Astrocyte (in vitro differentiated cells and primary cell): ENCODE measurements at regions not wholly inside any gene's neighbourhood (a gene's known extent, or its start where the extent isn't known, plus 50 kb on each side); places are given as distances from the start of the nearest gene placed in this dataset.

Experiments
- DNase-seq: peaks from one replicate; pipeline ENCODE4 v3.0.0-alpha.2; 2010; ENCODE audit warnings: low read depth
- FAIRE-seq: peaks from 2 replicates; lab custom pipeline; 2011; peaks lifted over from hg19 to GRCh38; lab: Jason Lieb, UNC
- H2AFZ ChIP-seq: 2 replicates; pipeline ENCODE4 v1.6.0; 2012; ENCODE audit warnings: low read depth, low read length, inconsistent platforms
- H3K27ac ChIP-seq: 2 replicates; pipeline ENCODE4 v1.5.1; 2011; ENCODE audit warnings: low read depth, low read length, inconsistent platforms
- H3K27me3 ChIP-seq: 2 replicates; pipeline ENCODE4 v1.6.0; 2011; ENCODE audit warnings: low read length, inconsistent platforms; ENCODE audit not compliant: insufficient read depth
- H3K36me3 ChIP-seq: 2 replicates; pipeline ENCODE4 v1.5.1; 2011; ENCODE audit warnings: low read length, inconsistent platforms; ENCODE audit not compliant: insufficient read depth
- H3K4me1 ChIP-seq: 2 replicates; pipeline ENCODE4 v1.5.1; 2011; ENCODE audit warnings: low read length, inconsistent platforms; ENCODE audit not compliant: insufficient read depth
- H3K4me2 ChIP-seq: 2 replicates; pipeline ENCODE4 v1.6.0; 2012; ENCODE audit warnings: low read length, inconsistent platforms
- H3K4me3 ChIP-seq: 2 replicates; pipeline ENCODE4 v1.5.1; 2011; ENCODE audit warnings: low read depth, mild to moderate bottlenecking, low read length, inconsistent platforms; ENCODE audit not compliant: insufficient read depth
- H3K79me2 ChIP-seq: 2 replicates; pipeline ENCODE4 v1.6.0; 2012; ENCODE audit warnings: mild to moderate bottlenecking, low read length, inconsistent platforms; ENCODE audit not compliant: insufficient read depth
- H3K9ac ChIP-seq: 2 replicates; pipeline ENCODE4 v1.6.0; 2012; ENCODE audit warnings: mild to moderate bottlenecking, low read length, inconsistent platforms
- H3K9me3 ChIP-seq: 2 replicates; pipeline ENCODE4 v1.5.1; 2012; ENCODE audit warnings: low read depth, mild to moderate bottlenecking, low read length, inconsistent platforms; ENCODE audit not compliant: insufficient read depth
- H4K20me1 ChIP-seq: 2 replicates; pipeline ENCODE4 v1.6.0; 2012; ENCODE audit warnings: low read length, inconsistent platforms; ENCODE audit not compliant: insufficient read depth
- H3K27ac Mint-ChIP-seq: one replicate; pipeline ENCODE4 v1.8.0; 2021; ENCODE audit warnings: mild to moderate bottlenecking, mixed read lengths; ENCODE audit not compliant: unreplicated experiment
- H3K27me3 Mint-ChIP-seq: one replicate; pipeline ENCODE4 v1.8.0; 2021; ENCODE audit warnings: low read depth, mixed read lengths; ENCODE audit not compliant: unreplicated experiment
- H3K36me3 Mint-ChIP-seq: one replicate; pipeline ENCODE4 v1.8.0; 2021; ENCODE audit warnings: low read depth, mixed read lengths; ENCODE audit not compliant: unreplicated experiment
- H3K4me1 Mint-ChIP-seq: one replicate; pipeline ENCODE4 v1.8.0; 2021; ENCODE audit warnings: low read depth, mixed read lengths; ENCODE audit not compliant: unreplicated experiment
- H3K4me3 Mint-ChIP-seq: one replicate; pipeline ENCODE4 v1.8.0; 2021; ENCODE audit warnings: mild to moderate bottlenecking, moderate library complexity, mixed read lengths; ENCODE audit not compliant: unreplicated experiment
- H3K9me3 Mint-ChIP-seq: one replicate; pipeline ENCODE4 v1.8.0; 2021; ENCODE audit warnings: mild to moderate bottlenecking, mixed read lengths; ENCODE audit not compliant: unreplicated experiment
- EZH2 ChIP-seq: IDR thresholded peaks from 2 replicates; pipeline ENCODE4 v1.6.1; 2012; ENCODE audit warnings: mild to moderate bottlenecking, low read length, inconsistent platforms; ENCODE audit not compliant: insufficient read depth
- TF ChIP-seq, protein P1 (sequence below): IDR thresholded peaks from 2 replicates; pipeline ENCODE4 v1.5.1; 2011; ENCODE audit warnings: low read depth, mild to moderate bottlenecking, inconsistent platforms, low read length, moderate library complexity; ENCODE audit not compliant: insufficient read depth

DNA sequence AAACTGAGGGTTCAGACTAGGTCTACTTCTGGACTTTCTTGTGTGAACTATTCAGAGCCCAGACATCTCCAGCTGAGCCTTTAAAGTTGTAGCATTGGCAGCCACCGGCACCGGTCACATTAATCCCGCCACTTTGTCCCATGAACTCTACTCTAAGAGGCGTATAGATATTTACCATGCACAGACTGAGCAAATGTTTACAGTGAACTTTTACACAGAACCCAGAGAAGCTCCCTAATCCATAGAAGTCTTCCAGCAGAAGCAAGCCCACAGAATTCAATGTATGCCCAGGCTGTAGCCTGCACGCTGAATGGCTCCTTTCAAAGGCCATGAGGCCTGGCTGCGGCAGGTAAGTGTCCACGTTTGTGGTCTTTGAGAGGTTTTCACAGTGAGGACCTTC lies 466.9 kb downstream of the ENC1 start:
- H3K36me3 Mint-ChIP-seq = no peaks in the 10 kb centered on the region
- TF ChIP-seq, protein P1, sequence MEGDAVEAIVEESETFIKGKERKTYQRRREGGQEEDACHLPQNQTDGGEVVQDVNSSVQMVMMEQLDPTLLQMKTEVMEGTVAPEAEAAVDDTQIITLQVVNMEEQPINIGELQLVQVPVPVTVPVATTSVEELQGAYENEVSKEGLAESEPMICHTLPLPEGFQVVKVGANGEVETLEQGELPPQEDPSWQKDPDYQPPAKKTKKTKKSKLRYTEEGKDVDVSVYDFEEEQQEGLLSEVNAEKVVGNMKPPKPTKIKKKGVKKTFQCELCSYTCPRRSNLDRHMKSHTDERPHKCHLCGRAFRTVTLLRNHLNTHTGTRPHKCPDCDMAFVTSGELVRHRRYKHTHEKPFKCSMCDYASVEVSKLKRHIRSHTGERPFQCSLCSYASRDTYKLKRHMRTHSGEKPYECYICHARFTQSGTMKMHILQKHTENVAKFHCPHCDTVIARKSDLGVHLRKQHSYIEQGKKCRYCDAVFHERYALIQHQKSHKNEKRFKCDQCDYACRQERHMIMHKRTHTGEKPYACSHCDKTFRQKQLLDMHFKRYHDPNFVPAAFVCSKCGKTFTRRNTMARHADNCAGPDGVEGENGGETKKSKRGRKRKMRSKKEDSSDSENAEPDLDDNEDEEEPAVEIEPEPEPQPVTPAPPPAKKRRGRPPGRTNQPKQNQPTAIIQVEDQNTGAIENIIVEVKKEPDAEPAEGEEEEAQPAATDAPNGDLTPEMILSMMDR = no peak
- TF ChIP-seq EZH2 = no peak
- H3K4me1 Mint-ChIP-seq = peaks cover 19% of the 10 kb centered on the region
- Histone ChIP-seq H3K27me3 (no peaks in the 10 kb centered on the region), H3K4me2 (no peak overlapping the region), H3K9me3 (no peaks in the 10 kb centered on the region), H3K9ac (no peak overlapping the region), H3K36me3 (no peaks in the 10 kb centered on the region), H3K4me1 (peaks cover 9% of the 10 kb centered on the region), H4K20me1 (no peaks in the 10 kb centered on the region), H3K4me3 (no peak overlapping the region), H3K79me2 (no peaks in the 10 kb centered on the region), H3K27ac (peak overlapping the region; percentile 22), H2AFZ (no peak overlapping the region)
- FAIRE-seq = no peak
- H3K27me3 Mint-ChIP-seq = peaks cover 11% of the 10 kb centered on the region
- peaks cover 3% of the 10 kb centered on the region for H3K9me3 Mint-ChIP-seq
- no peak for DNase-seq
- peak overlapping the region; percentile 23 for H3K27ac Mint-ChIP-seq
- no peak overlapping the region for H3K4me3 Mint-ChIP-seq

DNA sequence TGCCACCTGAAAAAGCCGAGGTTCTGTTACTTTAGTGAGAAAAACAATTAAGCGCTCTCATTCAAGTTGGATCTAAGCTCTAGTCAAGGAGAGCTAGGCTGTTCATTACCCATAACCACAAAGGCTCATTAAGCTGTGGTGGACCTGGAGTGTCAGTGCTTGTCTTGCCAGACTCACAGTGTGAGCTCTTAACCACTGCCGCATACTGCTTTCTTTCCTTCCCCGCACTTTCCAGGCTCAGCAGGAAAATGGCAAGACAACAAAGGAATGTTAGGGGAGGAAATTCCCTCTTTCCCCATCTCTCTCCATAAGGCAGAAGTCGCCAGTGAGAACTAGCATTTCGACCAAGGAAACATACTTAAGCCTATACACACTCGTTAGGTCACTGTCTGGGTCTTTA lies 467.3 kb downstream of the ENC1 start:
- H2AFZ ChIP-seq = no peak overlapping the region
- TF ChIP-seq EZH2 = no peak
- TF ChIP-seq, protein P1 = no peak
- H3K79me2 ChIP-seq = no peaks in the 10 kb centered on the region
- H3K4me1 ChIP-seq = peaks cover 9% of the 10 kb centered on the region
- Mint-ChIP-seq H3K4me3 (no peak overlapping the region), H3K27me3 (peaks cover 11% of the 10 kb centered on the region), H3K36me3 (no peaks in the 10 kb centered on the region), H3K27ac (peak overlapping the region; percentile 23), H3K9me3 (peaks cover 3% of the 10 kb centered on the region), H3K4me1 (peaks cover 17% of the 10 kb centered on the region)
- H3K4me2 ChIP-seq = no peak overlapping the region
- H3K9ac ChIP-seq = no peak overlapping the region
- FAIRE-seq (no peak), DNase-seq (peak; percentile 77)
- H3K27me3 ChIP-seq = no peaks in the 10 kb centered on the region
- H3K4me3 ChIP-seq = no peak overlapping the region
- H3K36me3 ChIP-seq = no peaks in the 10 kb centered on the region
- no peaks in the 10 kb centered on the region for H4K20me1 ChIP-seq
- H3K27ac ChIP-seq = peak overlapping the region; percentile 22
- no peaks in the 10 kb centered on the region for H3K9me3 ChIP-seq

DNA sequence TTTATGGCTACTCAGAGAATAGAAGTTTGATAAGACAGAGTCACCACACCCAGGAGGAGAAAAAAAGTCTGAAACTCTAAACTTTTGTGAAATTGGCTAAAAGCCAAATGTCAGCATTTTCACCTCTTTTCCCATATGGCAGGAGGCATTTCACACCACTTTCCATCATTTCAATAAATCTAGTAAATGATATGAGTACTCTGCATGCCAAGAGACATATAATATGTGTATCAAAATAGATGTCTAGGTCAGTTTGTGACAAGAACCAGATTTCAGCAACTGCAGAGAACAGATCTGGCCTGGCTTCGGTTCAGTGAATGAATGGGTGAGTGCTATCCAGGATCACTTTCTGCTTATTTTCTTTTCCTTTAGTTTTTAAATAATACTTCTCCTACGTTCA lies 470.8 kb downstream of the ENC1 start:
- no peak overlapping the region for H3K27ac ChIP-seq
- DNase-seq (no peak), FAIRE-seq (no peak)
- H2AFZ ChIP-seq = no peak overlapping the region
- Mint-ChIP-seq H3K4me3 (no peak overlapping the region), H3K9me3 (peaks cover 3% of the 10 kb centered on the region), H3K27me3 (peaks cover 4% of the 10 kb centered on the region), H3K27ac (no peak overlapping the region), H3K4me1 (peaks cover 27% of the 10 kb centered on the region), H3K36me3 (no peaks in the 10 kb centered on the region)
- no peak overlapping the region for H3K4me3 ChIP-seq
- no peaks in the 10 kb centered on the region for H3K27me3 ChIP-seq
- no peak overlapping the region for H3K4me2 ChIP-seq
- no peak overlapping the region for H3K9ac ChIP-seq
- TF ChIP-seq, protein P1 = no peak
- no peak for TF ChIP-seq EZH2
- no peaks in the 10 kb centered on the region for H4K20me1 ChIP-seq
- no peaks in the 10 kb centered on the region for H3K9me3 ChIP-seq
- H3K79me2 ChIP-seq = no peaks in the 10 kb centered on the region
- no peaks in the 10 kb centered on the region for H3K36me3 ChIP-seq
- H3K4me1 ChIP-seq = peaks cover 29% of the 10 kb centered on the region
